ENCODE measurements at regions not wholly inside any gene's neighbourhood (a gene's known extent, or its start where the extent isn't known, plus 50 kb on each side); places are given as distances from the start of the nearest gene placed in this dataset.

GRCh38 chr4:31124008-31124585 is 403.9 kb downstream of the PCDH7 start:
- no peak for DNase-seq

GRCh38 chr4:31125061-31125460 is 404.9 kb downstream of the PCDH7 start:
- no peak for DNase-seq

GRCh38 chr4:31125496-31125895 is 405.3 kb downstream of the PCDH7 start:
- no peak for DNase-seq

- DNase-seq = no peak
Observed at GRCh38 chr4:31126881-31127398, 406.8 kb downstream of the PCDH7 start.

GRCh38 chr4:31130930-31131329 is 410.8 kb downstream of the PCDH7 start:
- no peak for DNase-seq

- DNase-seq = no peak
Observed at GRCh38 chr4:31134720-31135119, 414.6 kb downstream of the PCDH7 start.

- DNase-seq = no peak
Observed at GRCh38 chr4:31139767-31140166, 419.6 kb downstream of the PCDH7 start.

GRCh38 chr4:31141095-31141831 is 421.1 kb downstream of the PCDH7 start:
- DNase-seq = no peak

- no peak for DNase-seq
Observed at GRCh38 chr4:31141832-31142142, 421.6 kb downstream of the PCDH7 start.

GRCh38 chr4:31146366-31146765 is 426.2 kb downstream of the PCDH7 start:
- DNase-seq = no peak

GRCh38 chr4:31148990-31149389 is 428.8 kb downstream of the PCDH7 start:
- DNase-seq = no peak

GRCh38 chr4:31156221-31156620 is 436.1 kb downstream of the PCDH7 start:
- DNase-seq = no peak

- DNase-seq = no peak
Observed at GRCh38 chr4:31160146-31160545, 440.0 kb downstream of the PCDH7 start.

GRCh38 chr4:31169846-31170245 is 449.7 kb downstream of the PCDH7 start:
- no peak for DNase-seq

- no peak for DNase-seq
Observed at GRCh38 chr4:31171362-31171761, 451.2 kb downstream of the PCDH7 start.

GRCh38 chr4:31175242-31175910 is 455.2 kb downstream of the PCDH7 start:
- DNase-seq = no peak

- no peak for DNase-seq
Observed at GRCh38 chr4:31183256-31183655, 463.1 kb downstream of the PCDH7 start.

GRCh38 chr4:31185014-31185585 is 464.9 kb downstream of the PCDH7 start:
- no peak for DNase-seq

GRCh38 chr4:31187979-31188378 is 467.8 kb downstream of the PCDH7 start:
- DNase-seq = no peak

GRCh38 chr4:31189938-31190337 is 469.8 kb downstream of the PCDH7 start:
- no peak for DNase-seq

GRCh38 chr4:31190671-31191070 is 470.5 kb downstream of the PCDH7 start:
- DNase-seq = no peak

GRCh38 chr4:31192341-31192740 is 472.2 kb downstream of the PCDH7 start:
- no peak for DNase-seq

GRCh38 chr4:31193521-31193920 is 473.4 kb downstream of the PCDH7 start:
- no peak for DNase-seq

- no peak for DNase-seq
Observed at GRCh38 chr4:31194823-31195222, 474.7 kb downstream of the PCDH7 start.
